ENCODE measurements at regions not wholly inside any gene's neighbourhood (a gene's known extent, or its start where the extent isn't known, plus 50 kb on each side); places are given as distances from the start of the nearest gene placed in this dataset.

- H3K4me1 Mint-ChIP-seq: no peaks in the 10 kb centered on the region
- no peak overlapping the region for H3K27ac Mint-ChIP-seq
- no peaks in the 10 kb centered on the region for H3K4me1 ChIP-seq (ENCODE audit: control insufficient read depth, insufficient read depth, low read length)
- no CpG with 5 or more reads among the region's 1 CpG for WGBS (ENCODE audit: insufficient coverage)
- DNase-seq (no peak), ATAC-seq (no peak)
- no peaks in the 10 kb centered on the region for H3K27me3 Mint-ChIP-seq (ENCODE audit: low read depth in 2 of 2)
- H3K36me3 Mint-ChIP-seq: no peaks in the 10 kb centered on the region
- no peak overlapping the region for H3K4me3 ChIP-seq (ENCODE audit: low read length)
- intact Hi-C loops (cut with micrococcal nuclease): no loop called here
- peaks cover 0 to 2% of the 10 kb centered on the region in 2 donors for H3K9me3 Mint-ChIP-seq
- H3K27ac ChIP-seq (ENCODE audit: low read length): no peak overlapping the region
- TF ChIP-seq CTCF (IDR thresholded peaks at IDR 0.05): no peak
- no peaks in the 10 kb centered on the region for H3K9me3 ChIP-seq (ENCODE audit: control insufficient read depth, insufficient read depth, low read length)
- H3K4me3 Mint-ChIP-seq: no peak overlapping the region
- H3K36me3 ChIP-seq (ENCODE audit: control insufficient read depth, insufficient read depth, low read length): no peaks in the 10 kb centered on the region
- H3K27me3 ChIP-seq (ENCODE audit: control insufficient read depth, insufficient read depth, low read length): no peaks in the 10 kb centered on the region
These were observed 218.3 kb upstream of the HAND2 start for GRCh38 chr4:173748353-173748752.

- 83% methylated on average over 9 of the region's 9 CpGs for WGBS (ENCODE audit: insufficient coverage)
- intact Hi-C loops (cut with micrococcal nuclease): no loop called here
- TF ChIP-seq CTCF (IDR thresholded peaks at IDR 0.05): no peak
- Mint-ChIP-seq H3K36me3 (no peaks in the 10 kb centered on the region), H3K4me3 (no peak overlapping the region), H3K9me3 (peaks cover 0 to 2% of the 10 kb centered on the region in 2 donors), H3K27me3 (ENCODE audit: low read depth in 2 of 2) (no peaks in the 10 kb centered on the region), H3K27ac (no peak overlapping the region), H3K4me1 (no peaks in the 10 kb centered on the region)
- no peak for ATAC-seq
- no peak overlapping the region for H3K27ac ChIP-seq (ENCODE audit: low read length)
- H3K9me3 ChIP-seq (ENCODE audit: control insufficient read depth, insufficient read depth, low read length): no peaks in the 10 kb centered on the region
- no peaks in the 10 kb centered on the region for H3K27me3 ChIP-seq (ENCODE audit: control insufficient read depth, insufficient read depth, low read length)
- H3K4me3 ChIP-seq (ENCODE audit: low read length): no peak overlapping the region
- H3K4me1 ChIP-seq (ENCODE audit: control insufficient read depth, insufficient read depth, low read length): no peaks in the 10 kb centered on the region
- H3K36me3 ChIP-seq (ENCODE audit: control insufficient read depth, insufficient read depth, low read length): no peaks in the 10 kb centered on the region
- DNase-seq: no peak
These were observed 217.7 kb upstream of the HAND2 start for GRCh38 chr4:173747537-173748257.

GRCh38 chr4:173746424-173746823, 216.4 kb upstream of the HAND2 start:
- H3K4me1 Mint-ChIP-seq: no peaks in the 10 kb centered on the region
- Histone ChIP-seq H3K4me3 (ENCODE audit: low read length) (no peak overlapping the region), H3K9me3 (ENCODE audit: control insufficient read depth, insufficient read depth, low read length) (no peaks in the 10 kb centered on the region), H3K27me3 (ENCODE audit: control insufficient read depth, insufficient read depth, low read length) (no peaks in the 10 kb centered on the region), H3K4me1 (ENCODE audit: control insufficient read depth, insufficient read depth, low read length) (no peaks in the 10 kb centered on the region), H3K36me3 (ENCODE audit: control insufficient read depth, insufficient read depth, low read length) (no peaks in the 10 kb centered on the region), H3K27ac (ENCODE audit: low read length) (no peak overlapping the region)
- TF ChIP-seq CTCF (IDR thresholded peaks at IDR 0.05): no peak
- H3K9me3 Mint-ChIP-seq: peaks cover 0 to 2% of the 10 kb centered on the region in 2 donors
- no peaks in the 10 kb centered on the region for H3K36me3 Mint-ChIP-seq
- 67% methylated on average over 7 of the region's 7 CpGs for WGBS (ENCODE audit: insufficient coverage)
- intact Hi-C loops (cut with micrococcal nuclease): no loop called here
- no peak for DNase-seq
- no peak overlapping the region for H3K4me3 Mint-ChIP-seq
- H3K27ac Mint-ChIP-seq: no peak overlapping the region
- ATAC-seq: no peak
- no peaks in the 10 kb centered on the region for H3K27me3 Mint-ChIP-seq (ENCODE audit: low read depth in 2 of 2)

GRCh38 chr4:173745765-173746164, 215.7 kb upstream of the HAND2 start:
- no peaks in the 10 kb centered on the region for H3K36me3 ChIP-seq (ENCODE audit: control insufficient read depth, insufficient read depth, low read length)
- no peaks in the 10 kb centered on the region for H3K4me1 ChIP-seq (ENCODE audit: control insufficient read depth, insufficient read depth, low read length)
- DNase-seq: no peak
- no peak overlapping the region for H3K27ac ChIP-seq (ENCODE audit: low read length)
- Mint-ChIP-seq H3K27ac (no peak overlapping the region), H3K4me3 (no peak overlapping the region), H3K9me3 (peaks cover 0 to 2% of the 10 kb centered on the region in 2 donors), H3K36me3 (no peaks in the 10 kb centered on the region), H3K27me3 (ENCODE audit: low read depth in 2 of 2) (no peaks in the 10 kb centered on the region), H3K4me1 (no peaks in the 10 kb centered on the region)
- no peaks in the 10 kb centered on the region for H3K9me3 ChIP-seq (ENCODE audit: control insufficient read depth, insufficient read depth, low read length)
- intact Hi-C loops (cut with micrococcal nuclease): no loop called here
- no peak for ATAC-seq
- H3K27me3 ChIP-seq (ENCODE audit: control insufficient read depth, insufficient read depth, low read length): no peaks in the 10 kb centered on the region
- TF ChIP-seq CTCF (IDR thresholded peaks at IDR 0.05): no peak
- WGBS (ENCODE audit: insufficient coverage): 68% methylated on average over 3 of the region's 3 CpGs
- H3K4me3 ChIP-seq (ENCODE audit: low read length): no peak overlapping the region
